PC-9 (cell line): ENCODE measurements at regions not wholly inside any gene's neighbourhood (a gene's known extent, or its start where the extent isn't known, plus 50 kb on each side); places are given as distances from the start of the nearest gene placed in this dataset.

Source experiments
- BruUV-seq: library from RNA; stranded (reverse); fragments of 400-500 nt; replicated peaks from 2 replicates; lab custom pipeline; 2021; lab: Mats Ljungman, UMichigan
- CTCF ChIA-PET: fragments of 300-600 bp; sonication (Branson Sonifier 250); formaldehyde crosslinking; loops from one replicate; lab custom pipeline; 2022; ENCODE audit warnings: antibody characterized with exemption; lab: Charles Lee
- POLR2A ChIA-PET: fragments of 300-600 bp; sonication (Branson Sonifier 250); formaldehyde crosslinking; loops from one replicate; lab custom pipeline; 2022; ENCODE audit warnings: antibody characterized with exemption; ENCODE audit not compliant: unreplicated experiment; lab: Charles Lee
- DNase-seq, 2 experiments: peaks; one replicate each; pipeline versions ENCODE4 v3.0.0 to v3.0.0-alpha.2; 2015 to 2022; ENCODE audit warnings: mixed read lengths in 1 of 2
- H2AFZ ChIP-seq: fragments of 200-600 bp; sonication (generic); 2 replicates; pipeline ENCODE4 v1.8.1; 2017; ENCODE audit warnings: antibody characterized with exemption
- H3F3A ChIP-seq: fragments of 200-600 bp; sonication (generic); 2 replicates; pipeline ENCODE4 v1.8.1; 2017; ENCODE audit warnings: antibody characterized with exemption, mild to moderate bottlenecking, low read depth; ENCODE audit not compliant: insufficient read depth
- H3K27ac ChIP-seq: fragments of 200-600 bp; sonication (generic); 2 replicates; pipeline ENCODE4 v1.6.1; 2016; ENCODE audit warnings: mixed run types
- H3K27me3 ChIP-seq: fragments of 200-600 bp; sonication (generic); 2 replicates; pipeline ENCODE4 v1.6.1; 2016; ENCODE audit warnings: low read depth, mixed run types; ENCODE audit not compliant: insufficient read depth
- H3K36me3 ChIP-seq: fragments of 200-600 bp; sonication (generic); 2 replicates; pipeline ENCODE4 v1.6.1; 2016; ENCODE audit warnings: low read depth, mixed run types
- H3K4me1 ChIP-seq: fragments of 200-600 bp; sonication (generic); replicated peaks from 2 replicates; pipeline ENCODE4 v1.6.1; 2016; ENCODE audit warnings: mixed run types; ENCODE audit not compliant: insufficient read depth
- H3K4me2 ChIP-seq: fragments of 200-600 bp; sonication (generic); 2 replicates; pipeline ENCODE4 v1.6.1; 2017; ENCODE audit warnings: mixed run types
- H3K4me3 ChIP-seq: fragments of 200-600 bp; sonication (generic); 2 replicates; pipeline ENCODE4 v1.6.1; 2016; ENCODE audit warnings: mixed run types
- H3K79me2 ChIP-seq: fragments of 200-600 bp; sonication (generic); 2 replicates; pipeline ENCODE4 v1.6.1; 2017; ENCODE audit warnings: low read depth, mixed run types
- H3K9me2 ChIP-seq: fragments of 200-600 bp; sonication (generic); 2 replicates; pipeline ENCODE4 v1.8.1; 2017; ENCODE audit warnings: mild to moderate bottlenecking; ENCODE audit not compliant: insufficient read depth
- H3K9me3 ChIP-seq: fragments of 200-600 bp; sonication (generic); 2 replicates; pipeline ENCODE4 v1.8.1; 2016; ENCODE audit warnings: low read depth; ENCODE audit not compliant: insufficient read depth
- H4K20me1 ChIP-seq: fragments of 200-600 bp; sonication (generic); 2 replicates; pipeline ENCODE4 v1.8.1; 2017; ENCODE audit not compliant: insufficient read depth
- CTCF ChIP-seq: fragments of 200-600 bp; sonication (generic); conservative IDR thresholded peaks from 2 replicates; pipeline ENCODE4 v1.6.1; 2017; ENCODE audit warnings: mixed run types, antibody characterized with exemption, mild to moderate bottlenecking, moderate library complexity
- EZH2 ChIP-seq: fragments of 200-600 bp; sonication (generic); IDR thresholded peaks from 2 replicates; pipeline ENCODE4 v1.8.0; 2017; ENCODE audit warnings: antibody characterized with exemption, low read depth
- intact Hi-C: fragments of 100-400 bp; cut with micrococcal nuclease; formaldehyde crosslinking; loops from one replicate; pipeline ENCODE4 v1.10.0; 2022; ENCODE audit not compliant: unreplicated experiment

DNA sequence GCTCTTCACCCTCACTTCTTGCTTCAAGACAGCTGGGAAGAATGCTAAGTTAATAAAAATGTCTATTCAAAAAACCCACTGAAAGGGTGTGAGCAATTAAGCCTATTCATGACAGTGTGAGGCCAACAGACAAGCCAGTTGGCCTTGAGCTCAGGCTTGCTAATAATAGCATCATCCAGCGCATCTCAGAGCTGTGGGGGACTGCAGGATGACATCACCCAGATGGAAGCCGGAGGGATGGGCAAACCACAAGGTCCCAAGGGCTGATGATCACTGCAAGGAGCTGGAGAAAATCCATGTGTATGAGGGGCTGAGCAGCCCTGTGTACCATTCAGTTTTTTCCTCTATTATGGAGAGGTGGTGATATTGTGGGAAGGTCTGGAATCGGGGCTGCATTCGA lies 770.4 kb downstream of the TNS3 start:
- H3K36me3 ChIP-seq: no peaks in the 10 kb centered on the region
- H3K27ac ChIP-seq: no peak overlapping the region
- intact Hi-C loops: no loop called here

GRCh38 chr7:46810986-46811385 lies 770.9 kb downstream of the TNS3 start:
- H3K36me3 ChIP-seq: no peaks in the 10 kb centered on the region
- no peaks in the 10 kb centered on the region; the same call in 1 of the 2 replicates for H3K4me1 ChIP-seq
- ChIA-PET POLR2A (no interaction called here), CTCF (no interaction called here)
- no peak overlapping the region for H3K27ac ChIP-seq
- no peaks in the 10 kb centered on the region for H3K9me2 ChIP-seq
- H3F3A ChIP-seq: no peaks in the 10 kb centered on the region
- H3K9me3 ChIP-seq: no peaks in the 10 kb centered on the region
- H3K4me2 ChIP-seq: no peak overlapping the region
- BruUV-seq: no TSS peak
- DNase-seq: no peak
- no peak for TF ChIP-seq CTCF
- no peak for TF ChIP-seq EZH2
- H3K4me3 ChIP-seq: no peak overlapping the region
- no peaks in the 10 kb centered on the region for H4K20me1 ChIP-seq
- no peak overlapping the region for H2AFZ ChIP-seq
- no peaks in the 10 kb centered on the region for H3K79me2 ChIP-seq
- no peaks in the 10 kb centered on the region for H3K27me3 ChIP-seq
- intact Hi-C loops: no loop called here

More for the DNA sequence above, 770.4 kb downstream of the TNS3 start:
- POLR2A ChIA-PET: no interaction called here
- no peaks in the 10 kb centered on the region for H4K20me1 ChIP-seq
- H3K4me1 ChIP-seq: no peaks in the 10 kb centered on the region; the same call in 1 of the 2 replicates
- H3F3A ChIP-seq: no peaks in the 10 kb centered on the region
- H3K79me2 ChIP-seq: no peaks in the 10 kb centered on the region
- H3K4me3 ChIP-seq: no peak overlapping the region
- H3K27me3 ChIP-seq: no peaks in the 10 kb centered on the region
- BruUV-seq: no TSS peak
- no peak overlapping the region for H3K4me2 ChIP-seq
- H2AFZ ChIP-seq: no peak overlapping the region
- DNase-seq: no peak
- TF ChIP-seq EZH2: no peak
- no peak for TF ChIP-seq CTCF
- no peaks in the 10 kb centered on the region for H3K9me2 ChIP-seq
- no peaks in the 10 kb centered on the region for H3K9me3 ChIP-seq
- CTCF ChIA-PET: no interaction called here

DNA sequence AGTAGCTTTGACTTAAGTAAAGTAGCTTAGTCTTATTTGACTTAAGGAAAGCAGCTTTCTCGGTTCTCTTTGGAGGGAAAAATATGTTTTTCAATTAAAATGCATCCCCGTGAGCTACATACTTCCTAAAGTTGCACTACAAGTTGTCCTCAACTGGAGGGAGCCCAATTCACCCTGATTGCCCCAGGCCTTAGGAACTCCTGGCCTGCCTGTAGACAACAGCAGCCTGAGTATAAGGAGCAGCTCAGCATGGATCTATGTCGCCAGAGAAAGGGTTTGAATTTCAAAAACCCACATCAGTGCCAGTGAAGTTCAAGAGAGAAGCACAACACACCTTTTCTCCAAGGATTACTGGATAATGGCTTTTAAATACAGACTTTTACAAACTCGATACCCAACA lies 772.0 kb downstream of the TNS3 start:
- BruUV-seq: no TSS peak
- Histone ChIP-seq H3K9me3 (no peaks in the 10 kb centered on the region), H3K4me3 (no peak overlapping the region), H3K27me3 (no peaks in the 10 kb centered on the region), H3K9me2 (no peaks in the 10 kb centered on the region), H2AFZ (no peak overlapping the region), H3K4me1 (no peaks in the 10 kb centered on the region; the same call in 1 of the 2 replicates), H3K4me2 (no peak overlapping the region), H3K79me2 (no peaks in the 10 kb centered on the region), H3K27ac (no peak overlapping the region), H3K36me3 (no peaks in the 10 kb centered on the region), H3F3A (no peaks in the 10 kb centered on the region), H4K20me1 (no peaks in the 10 kb centered on the region)
- TF ChIP-seq EZH2 (no peak), CTCF (no peak)
- DNase-seq: no peak
- intact Hi-C loops: no loop called here
- POLR2A ChIA-PET: no interaction called here
- CTCF ChIA-PET: no interaction called here
